Activated naive CD4-positive, alpha-beta T cell treated with anti-CD3 and anti-CD28 coated beads, Interleukin-2, amount 50 U/mL, for 72 hours (primary cell): ENCODE measurements at regions not wholly inside any gene's neighbourhood (a gene's known extent, or its start where the extent isn't known, plus 50 kb on each side); places are given as distances from the start of the nearest gene placed in this dataset.

Source experiments
- ATAC-seq, 2 donors: fragments of 150-1000 bp; cut with Tn5 transposase; 2 replicates each; pipeline ENCODE4 v1.10.0; 2021; ENCODE audit warnings: mild to moderate bottlenecking in 2 of 2, moderate library complexity in 2 of 2
- DNase-seq, 2 donors: peaks; one replicate each; pipeline ENCODE4 v3.0.0; 2021 to 2022; ENCODE audit warnings: low spot score in 2 of 2
- H3K27ac Mint-ChIP-seq, 2 donors: one replicate each; pipeline ENCODE4 v1.8.0; 2022; ENCODE audit warnings: mild to moderate bottlenecking in 2 of 2, mixed read lengths in 2 of 2
- H3K36me3 Mint-ChIP-seq, 2 donors: one replicate each; pipeline ENCODE4 v1.8.0; 2022; ENCODE audit warnings: mixed read lengths in 2 of 2
- H3K9me3 Mint-ChIP-seq, 2 donors: one replicate each; pipeline ENCODE4 v1.8.0; 2022; ENCODE audit warnings: mixed read lengths in 2 of 2

DNA sequence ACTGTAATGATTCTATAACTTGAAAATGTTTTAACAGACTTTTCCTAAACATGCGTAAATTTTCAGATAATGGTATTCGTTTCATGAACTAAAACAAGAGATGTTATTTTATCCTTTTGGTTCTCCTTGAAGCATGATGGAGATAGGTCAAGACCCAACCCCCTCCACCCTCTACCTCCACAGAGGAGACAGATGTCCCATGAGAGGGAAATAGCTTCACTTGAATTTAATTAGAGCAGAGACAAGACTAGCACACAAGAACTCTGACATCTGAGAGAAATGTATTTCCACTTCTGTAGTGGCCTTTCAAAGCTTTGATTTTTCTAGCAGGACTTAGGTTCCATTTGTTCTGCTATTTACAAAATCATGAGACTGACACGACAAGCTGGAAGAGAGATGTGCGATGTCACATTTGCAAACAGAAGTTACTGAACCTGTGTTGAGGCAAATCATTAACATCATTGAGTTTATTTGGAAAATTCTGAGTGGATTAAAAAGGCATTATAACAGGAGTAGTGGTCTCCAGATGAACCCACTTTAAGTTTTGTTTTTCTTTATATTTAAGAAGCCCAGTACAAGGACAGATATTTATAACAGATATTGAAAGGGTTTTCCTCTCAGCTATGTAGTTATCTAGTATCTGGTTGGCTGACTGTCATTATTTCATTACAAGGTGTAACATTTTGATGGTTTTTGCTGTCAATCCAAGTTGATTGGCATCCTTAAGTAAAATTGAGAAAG lies 276.2 kb downstream of the ASXL3 start:
- H3K27ac Mint-ChIP-seq, result no peak overlapping the region
- no peak for ATAC-seq
- no peaks in the 10 kb centered on the region for H3K36me3 Mint-ChIP-seq

DNA sequence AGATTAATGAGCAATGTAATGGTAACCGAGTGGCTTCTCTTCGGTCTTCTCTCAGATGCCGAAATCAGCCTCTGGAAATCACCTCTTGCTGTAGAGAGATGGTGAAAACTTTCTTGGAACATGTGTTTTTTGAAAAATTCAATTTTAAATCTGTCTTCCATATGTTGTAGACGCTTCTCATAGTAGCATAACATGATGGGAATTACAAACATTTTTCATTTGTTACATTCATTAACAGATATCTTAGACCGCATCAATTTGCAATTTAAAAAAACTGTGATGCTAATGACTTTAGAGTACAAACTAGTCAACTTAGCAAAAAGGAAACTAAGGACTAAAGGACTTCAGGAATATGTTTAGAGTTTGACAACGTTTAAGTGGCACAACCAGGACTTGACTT lies 275.2 kb downstream of the ASXL3 start:
- Mint-ChIP-seq H3K27ac (no peak overlapping the region), H3K36me3 (no peaks in the 10 kb centered on the region), H3K9me3 (peaks cover 0 to 5% of the 10 kb centered on the region in 2 donors)
- DNase-seq, result no peak
- no peak for ATAC-seq

More for the DNA sequence above, 276.2 kb downstream of the ASXL3 start:
- DNase-seq, result no peak
- H3K9me3 Mint-ChIP-seq, result peaks cover 0 to 8% of the 10 kb centered on the region in 2 donors

DNA sequence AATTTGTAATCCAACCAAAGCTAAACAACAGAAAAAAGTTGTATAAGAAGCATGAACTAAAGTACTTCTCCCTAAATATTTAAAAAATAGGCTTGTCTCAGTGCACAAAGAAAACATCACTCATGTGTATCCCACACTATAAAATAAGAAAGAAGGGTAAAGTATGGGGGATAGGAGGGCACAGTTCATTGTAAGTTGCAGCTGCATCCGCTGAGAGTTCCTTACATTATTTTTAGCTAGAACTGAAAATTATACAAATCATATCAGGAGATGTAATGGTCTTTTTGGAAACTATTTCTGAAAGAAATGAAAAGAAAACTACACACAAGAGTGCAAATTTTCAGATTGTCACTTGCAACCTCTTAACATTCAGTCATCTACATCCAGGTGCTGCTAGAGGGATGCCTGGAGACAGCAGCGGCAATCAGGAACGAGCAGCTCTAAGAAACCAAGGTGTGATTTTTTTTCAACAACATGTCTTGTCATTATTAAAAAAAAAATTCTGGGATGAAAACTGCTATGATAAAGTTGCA lies 273.6 kb downstream of the ASXL3 start:
- Mint-ChIP-seq H3K9me3 (peaks cover 5 to 10% of the 10 kb centered on the region in 2 donors), H3K36me3 (no peaks in the 10 kb centered on the region), H3K27ac (no peak overlapping the region)
- DNase-seq, result no peak
- no peak for ATAC-seq

GRCh38 chr18:33849731-33850130 lies 271.7 kb downstream of the ASXL3 start:
- Mint-ChIP-seq H3K36me3 (no peaks in the 10 kb centered on the region), H3K27ac (no peak overlapping the region), H3K9me3 (peaks cover 11 to 12% of the 10 kb centered on the region in 2 donors)
- no peak for DNase-seq
- no peak for ATAC-seq

- peaks cover 7 to 11% of the 10 kb centered on the region in 2 donors for H3K9me3 Mint-ChIP-seq
- ATAC-seq (no peak), DNase-seq (no peak)
- no peaks in the 10 kb centered on the region for H3K36me3 Mint-ChIP-seq
- H3K27ac Mint-ChIP-seq, result no peak overlapping the region
Observed at GRCh38 chr18:33844232-33844631, 266.2 kb downstream of the ASXL3 start.

- DNase-seq (no peak), ATAC-seq (no peak)
- H3K27ac Mint-ChIP-seq, result no peak overlapping the region
- H3K9me3 Mint-ChIP-seq, result peaks cover 12 to 15% of the 10 kb centered on the region in 2 donors
- H3K36me3 Mint-ChIP-seq, result peaks cover 0 to 6% of the 10 kb centered on the region in 2 donors
Observed at GRCh38 chr18:33841221-33841967, 263.4 kb downstream of the ASXL3 start.

GRCh38 chr18:33840212-33840593 lies 262.2 kb downstream of the ASXL3 start:
- Mint-ChIP-seq H3K27ac (no peak overlapping the region), H3K36me3 (peaks cover 0 to 6% of the 10 kb centered on the region in 2 donors), H3K9me3 (peaks cover 15 to 17% of the 10 kb centered on the region in 2 donors)
- DNase-seq (no peak), ATAC-seq (no peak)

- Mint-ChIP-seq H3K9me3 (peaks cover 13 to 17% of the 10 kb centered on the region in 2 donors), H3K36me3 (peaks cover 0 to 6% of the 10 kb centered on the region in 2 donors), H3K27ac (no peak overlapping the region)
Observed at GRCh38 chr18:33839452-33840211, 261.6 kb downstream of the ASXL3 start.

GRCh38 chr18:33838054-33838453 lies 260.0 kb downstream of the ASXL3 start:
- ATAC-seq, result no peak
- H3K9me3 Mint-ChIP-seq, result peaks cover 17 to 20% of the 10 kb centered on the region in 2 donors
- H3K27ac Mint-ChIP-seq, result no peak overlapping the region
- no peak for DNase-seq
- H3K36me3 Mint-ChIP-seq, result peaks cover 0 to 6% of the 10 kb centered on the region in 2 donors

More at GRCh38 chr18:33839452-33840211, 261.6 kb downstream of the ASXL3 start:
- DNase-seq (peak in 1 of 2 donors; percentile 2), ATAC-seq (no peak)

DNA sequence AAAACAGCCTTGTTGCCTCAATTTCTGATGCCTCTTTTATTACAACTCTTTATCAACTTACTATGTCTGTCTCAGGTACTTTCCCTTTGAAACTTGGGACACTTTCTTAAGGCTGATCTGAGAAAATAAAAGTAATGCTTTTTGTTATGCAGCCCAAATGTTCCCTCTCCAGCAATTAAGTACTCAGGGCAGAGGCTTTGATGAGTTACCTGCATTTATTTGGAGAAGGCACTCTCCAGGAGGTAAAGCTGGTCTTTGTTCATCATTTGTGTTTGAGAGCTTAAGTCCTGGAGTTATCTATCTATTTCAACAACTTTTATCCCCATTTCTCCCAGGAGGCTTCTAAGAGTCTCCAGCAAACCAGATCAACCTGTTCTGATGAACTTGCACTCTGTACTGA lies 259.2 kb downstream of the ASXL3 start:
- Mint-ChIP-seq H3K27ac (no peak overlapping the region), H3K9me3 (peaks cover 17 to 20% of the 10 kb centered on the region in 2 donors), H3K36me3 (peaks cover 0 to 6% of the 10 kb centered on the region in 2 donors)
- ATAC-seq (no peak), DNase-seq (no peak)

DNA sequence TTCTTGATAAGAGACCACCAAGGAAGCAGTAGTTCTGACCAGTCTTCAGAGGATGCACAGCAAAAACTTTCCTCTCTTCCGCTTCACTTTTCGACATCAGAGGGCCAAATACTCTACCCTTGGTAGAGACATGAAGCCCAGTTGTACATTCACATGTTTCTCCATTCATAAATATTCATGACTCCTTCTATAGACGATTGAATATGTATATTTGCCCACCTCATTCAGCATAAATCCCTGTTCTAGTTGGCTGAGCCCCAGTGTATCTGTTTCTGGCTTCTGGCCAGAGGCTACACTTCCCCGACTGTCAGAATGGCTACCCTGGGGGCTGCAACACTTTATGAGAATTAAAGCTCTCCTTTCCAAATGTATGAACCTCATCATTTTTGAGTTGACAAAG lies 258.5 kb downstream of the ASXL3 start:
- Mint-ChIP-seq H3K36me3 (peaks cover 0 to 6% of the 10 kb centered on the region in 2 donors), H3K9me3 (peaks cover 20 to 21% of the 10 kb centered on the region in 2 donors), H3K27ac (no peak overlapping the region)
- ATAC-seq, result no peak
- no peak for DNase-seq

- ATAC-seq (no peak), DNase-seq (no peak)
- H3K9me3 Mint-ChIP-seq, result peaks cover 20 to 22% of the 10 kb centered on the region in 2 donors
- peaks cover 0 to 6% of the 10 kb centered on the region in 2 donors for H3K36me3 Mint-ChIP-seq
- H3K27ac Mint-ChIP-seq, result no peak overlapping the region
Observed at GRCh38 chr18:33835419-33835818, 257.4 kb downstream of the ASXL3 start.

GRCh38 chr18:33833842-33834241 lies 255.8 kb downstream of the ASXL3 start:
- H3K27ac Mint-ChIP-seq, result no peak overlapping the region
- ATAC-seq (no peak), DNase-seq (no peak)
- peaks cover 20 to 22% of the 10 kb centered on the region in 2 donors for H3K9me3 Mint-ChIP-seq
- peaks cover 0 to 6% of the 10 kb centered on the region in 2 donors for H3K36me3 Mint-ChIP-seq

DNA sequence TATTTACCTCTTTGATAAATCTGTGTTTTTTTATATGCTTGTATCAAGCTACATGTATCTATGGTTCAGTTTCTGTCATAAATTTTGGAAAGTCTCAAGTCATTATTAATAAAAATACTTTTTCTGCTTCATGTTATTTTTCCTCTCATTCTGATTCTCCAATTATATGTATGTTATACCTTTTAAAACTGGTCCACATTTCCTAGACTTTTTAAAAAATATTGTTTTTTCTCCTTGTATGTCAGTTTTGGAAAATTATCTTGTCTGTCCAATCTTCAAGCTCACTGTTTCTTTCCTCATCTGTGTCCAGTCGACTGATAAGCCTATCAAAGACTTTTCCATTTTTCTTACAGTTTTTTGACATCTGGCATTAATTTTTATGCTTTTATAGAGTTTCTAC lies 253.4 kb downstream of the ASXL3 start:
- ATAC-seq (no peak), DNase-seq (no peak)
- H3K9me3 Mint-ChIP-seq, result peaks cover 9 to 15% of the 10 kb centered on the region in 2 donors
- no peaks in the 10 kb centered on the region for H3K36me3 Mint-ChIP-seq
- no peak overlapping the region for H3K27ac Mint-ChIP-seq

GRCh38 chr18:33830213-33830612 lies 252.2 kb downstream of the ASXL3 start:
- DNase-seq, result no peak
- no peak for ATAC-seq
- Mint-ChIP-seq H3K36me3 (no peaks in the 10 kb centered on the region), H3K27ac (no peak overlapping the region), H3K9me3 (peaks cover 3 to 16% of the 10 kb centered on the region in 2 donors)

- DNase-seq, result no peak
- H3K36me3 Mint-ChIP-seq, result no peaks in the 10 kb centered on the region
- H3K9me3 Mint-ChIP-seq, result peaks cover 0 to 17% of the 10 kb centered on the region in 2 donors
- no peak overlapping the region for H3K27ac Mint-ChIP-seq
- no peak for ATAC-seq
Observed at GRCh38 chr18:33828949-33829348, 250.9 kb downstream of the ASXL3 start.

- ATAC-seq (no peak), DNase-seq (no peak)
- Mint-ChIP-seq H3K9me3 (peaks cover 0 to 20% of the 10 kb centered on the region in 2 donors), H3K36me3 (peaks cover 2 to 7% of the 10 kb centered on the region in 2 donors), H3K27ac (no peak overlapping the region)
Observed at GRCh38 chr18:33826151-33826550, 248.1 kb downstream of the ASXL3 start.
